ENCODE measurements at regions not wholly inside any gene's neighbourhood (a gene's known extent, or its start where the extent isn't known, plus 50 kb on each side); places are given as distances from the start of the nearest gene placed in this dataset.

- TF ChIP-seq FOXK2 (IDR thresholded peaks at IDR 0.05): no peak
- no peak for TF ChIP-seq SUZ12 (IDR thresholded peaks at IDR 0.05)
- TF ChIP-seq HDGF (IDR thresholded peaks at IDR 0.05; ENCODE audit: borderline replicate concordance): no peak
- no peak for TF ChIP-seq TARDBP (IDR thresholded peaks at IDR 0.05)
- TF ChIP-seq FOXA1 (IDR thresholded peaks at IDR 0.05): no peak
- no peak for TF ChIP-seq FOXM1 (IDR thresholded peaks at IDR 0.05; ENCODE audit: borderline replicate concordance)
- TF ChIP-seq ARNT (IDR thresholded peaks at IDR 0.05): no peak
- no peak for TF ChIP-seq NFRKB (IDR thresholded peaks at IDR 0.05)
- no peak for TF ChIP-seq SP1 (IDR thresholded peaks at IDR 0.05)
- no peak for TF ChIP-seq ZNF384 (IDR thresholded peaks at IDR 0.05)
- no peak for TF ChIP-seq BHLHE40 (IDR thresholded peaks at IDR 0.05; ENCODE audit: borderline replicate concordance)
- no peak for TF ChIP-seq L3MBTL2 (conservative IDR thresholded peaks at IDR 0.05)
- TF ChIP-seq, protein P1, sequence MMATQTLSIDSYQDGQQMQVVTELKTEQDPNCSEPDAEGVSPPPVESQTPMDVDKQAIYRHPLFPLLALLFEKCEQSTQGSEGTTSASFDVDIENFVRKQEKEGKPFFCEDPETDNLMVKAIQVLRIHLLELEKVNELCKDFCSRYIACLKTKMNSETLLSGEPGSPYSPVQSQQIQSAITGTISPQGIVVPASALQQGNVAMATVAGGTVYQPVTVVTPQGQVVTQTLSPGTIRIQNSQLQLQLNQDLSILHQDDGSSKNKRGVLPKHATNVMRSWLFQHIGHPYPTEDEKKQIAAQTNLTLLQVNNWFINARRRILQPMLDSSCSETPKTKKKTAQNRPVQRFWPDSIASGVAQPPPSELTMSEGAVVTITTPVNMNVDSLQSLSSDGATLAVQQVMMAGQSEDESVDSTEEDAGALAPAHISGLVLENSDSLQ (IDR thresholded peaks at IDR 0.05): no peak
- no peak for TF ChIP-seq ELF4 (IDR thresholded peaks at IDR 0.05)
- no peak for TF ChIP-seq LEF1 (IDR thresholded peaks at IDR 0.05; ENCODE audit: borderline replicate concordance)
- no peak for TF ChIP-seq CTBP1 (IDR thresholded peaks at IDR 0.05; ENCODE audit: borderline replicate concordance)
- DNase-seq (ENCODE audit: extremely low spot score): no peak
- CTCF ChIA-PET: interaction anchor here (0.7 kb wide), 1 partner anchor 21 kb away, joined by 3 read pairs; no protein-coding TSS in a partner anchor
- POLR2A ChIA-PET: no interaction called here
Measured at GRCh38 chr2:45068571-45069140, 59.4 kb upstream of the SIX2 start.

DNA sequence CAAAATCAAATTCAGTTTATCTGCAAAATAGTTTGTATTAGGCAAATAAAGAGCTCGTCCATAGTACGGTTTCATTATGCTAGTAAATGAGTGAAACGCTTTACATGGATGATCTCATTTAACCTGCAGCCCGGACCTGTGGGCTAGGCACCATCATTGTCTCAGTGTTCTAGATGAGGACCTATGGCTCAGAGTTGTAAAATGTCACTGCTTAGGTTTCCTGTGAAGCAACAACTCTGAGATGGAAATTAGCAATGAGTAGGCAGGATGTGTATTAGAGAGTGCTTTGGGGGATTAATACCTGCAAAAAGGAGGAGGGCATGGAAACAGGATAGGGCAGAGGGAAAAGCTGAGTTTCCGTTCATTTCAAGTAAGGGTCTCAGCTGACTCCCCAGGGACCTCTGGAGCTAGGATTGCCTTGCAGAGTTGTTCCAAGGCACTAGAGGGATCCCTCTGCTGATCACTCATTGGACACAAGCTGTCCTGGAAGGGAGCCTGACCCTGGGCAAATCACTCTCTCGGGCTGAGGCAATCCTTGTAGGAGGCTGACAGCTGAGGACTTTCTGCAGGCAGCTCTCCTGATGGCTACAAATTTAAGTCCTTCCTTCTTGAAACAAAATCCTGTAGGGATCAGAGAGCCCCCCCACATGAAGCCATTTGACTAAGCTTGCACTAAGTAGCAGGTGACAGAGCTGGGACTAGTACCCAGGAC is 58.8 kb upstream of the SIX2 start:
- TF ChIP-seq ZNF384 (IDR thresholded peaks at IDR 0.05) (no peak), NFRKB (IDR thresholded peaks at IDR 0.05) (no peak), SP1 (IDR thresholded peaks at IDR 0.05) (no peak), SUZ12 (IDR thresholded peaks at IDR 0.05) (no peak), BHLHE40 (IDR thresholded peaks at IDR 0.05; ENCODE audit: borderline replicate concordance) (no peak), FOXA1 (IDR thresholded peaks at IDR 0.05) (no peak), CTBP1 (IDR thresholded peaks at IDR 0.05; ENCODE audit: borderline replicate concordance) (no peak)
- TF ChIP-seq, protein P1 (IDR thresholded peaks at IDR 0.05): peak; percentile 49; the same call in 1 of the 2 replicates
- DNase-seq (ENCODE audit: extremely low spot score): peak; percentile 53
- CTCF ChIA-PET: interaction anchor here (0.7 kb wide), 1 partner anchor 20 kb away, joined by 3 read pairs; no protein-coding TSS in a partner anchor
- POLR2A ChIA-PET: no interaction called here
